ENCODE measurements at regions not wholly inside any gene's neighbourhood (a gene's known extent, or its start where the extent isn't known, plus 50 kb on each side); places are given as distances from the start of the nearest gene placed in this dataset.

GRCh38 chr6:14454473-14454775 is 336.9 kb downstream of the CD83 start (continued):
- TF ChIP-seq CREB5 (CRISPR knock-in tag; IDR thresholded peaks at IDR 0.05; ENCODE audit: low read depth) (no peak), BACH2 (CRISPR knock-in tag; IDR thresholded peaks at IDR 0.05; ENCODE audit: borderline replicate concordance) (no peak), ISL1 (CRISPR knock-in tag; IDR thresholded peaks at IDR 0.05) (no peak), ZFP30 (CRISPR knock-in tag; IDR thresholded peaks at IDR 0.05) (no peak), GLIS3 (CRISPR knock-in tag; IDR thresholded peaks at IDR 0.05) (no peak), TCF4 (CRISPR knock-in tag; IDR thresholded peaks at IDR 0.05; ENCODE audit: borderline replicate concordance) (no peak), ZNF70 (CRISPR knock-in tag; IDR thresholded peaks at IDR 0.05) (no peak), ZNF8 (CRISPR knock-in tag; IDR thresholded peaks at IDR 0.05) (no peak), POU6F1 (CRISPR knock-in tag; IDR thresholded peaks at IDR 0.05; ENCODE audit: borderline replicate concordance, low read depth) (no peak), CSDC2 (CRISPR knock-in tag; IDR thresholded peaks at IDR 0.05) (no peak)

- no peak for ATAC-seq
- TF ChIP-seq ZFP3 (CRISPR knock-in tag; IDR thresholded peaks at IDR 0.05): no peak
- TF ChIP-seq ISL1 (CRISPR knock-in tag; IDR thresholded peaks at IDR 0.05): no peak
Measured at GRCh38 chr6:14455427-14455826, 337.9 kb downstream of the CD83 start.

GRCh38 chr6:14455876-14456648 is 338.5 kb downstream of the CD83 start:
- TF ChIP-seq CREB5 (CRISPR knock-in tag; IDR thresholded peaks at IDR 0.05; ENCODE audit: low read depth) (no peak), ZFP30 (CRISPR knock-in tag; IDR thresholded peaks at IDR 0.05) (no peak), ISL1 (CRISPR knock-in tag; IDR thresholded peaks at IDR 0.05) (no peak), PPARA (CRISPR knock-in tag; IDR thresholded peaks at IDR 0.05; ENCODE audit: borderline replicate concordance) (no peak), ESRRG (CRISPR knock-in tag; IDR thresholded peaks at IDR 0.05) (no peak), PATZ1 (CRISPR knock-in tag; IDR thresholded peaks at IDR 0.05; ENCODE audit: borderline replicate concordance) (no peak), CSDC2 (CRISPR knock-in tag; IDR thresholded peaks at IDR 0.05) (no peak), ZNF565 (CRISPR knock-in tag; conservative IDR thresholded peaks at IDR 0.05; ENCODE audit: low read depth) (no peak), ZC3H10 (CRISPR knock-in tag; IDR thresholded peaks at IDR 0.05) (no peak), TCF4 (CRISPR knock-in tag; IDR thresholded peaks at IDR 0.05; ENCODE audit: borderline replicate concordance) (no peak), CSRNP3 (CRISPR knock-in tag; IDR thresholded peaks at IDR 0.05) (no peak), RARB (CRISPR knock-in tag; IDR thresholded peaks at IDR 0.05) (no peak), POU6F1 (CRISPR knock-in tag; IDR thresholded peaks at IDR 0.05; ENCODE audit: borderline replicate concordance, low read depth) (no peak), BACH2 (CRISPR knock-in tag; IDR thresholded peaks at IDR 0.05; ENCODE audit: borderline replicate concordance) (no peak), TOX (CRISPR knock-in tag; IDR thresholded peaks at IDR 0.05; ENCODE audit: borderline replicate concordance) (no peak)
- no peak for ATAC-seq
